ENCODE measurements at regions not wholly inside any gene's neighbourhood (a gene's known extent, or its start where the extent isn't known, plus 50 kb on each side); places are given as distances from the start of the nearest gene placed in this dataset.

DNA sequence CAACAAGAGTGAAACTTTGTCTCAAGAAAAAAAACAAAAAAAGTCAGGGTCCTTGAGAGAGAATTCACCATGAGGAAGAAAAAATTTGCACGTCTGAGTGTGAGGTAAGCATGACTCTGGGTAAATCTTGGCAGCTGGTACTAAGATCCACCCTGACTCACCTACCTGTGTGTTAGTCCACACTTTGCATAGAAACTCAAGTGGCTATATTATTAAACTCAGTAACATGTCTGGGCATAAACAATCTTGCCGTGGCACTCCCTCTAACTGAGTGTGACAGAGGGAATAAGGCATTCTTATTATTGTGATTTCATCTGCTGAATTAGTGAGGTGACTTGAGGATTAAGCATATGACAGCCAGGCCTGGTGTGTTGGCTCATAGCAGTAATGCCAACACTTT is 259.4 kb upstream of the VLDLR start:
- POLR2A ChIA-PET, result no interaction called here

More for the DNA sequence above, 259.4 kb upstream of the VLDLR start:
- no peak overlapping the region for H3K4me2 ChIP-seq (ENCODE audit: insufficient read depth, low read length)
- no peaks in the 10 kb centered on the region for H4K20me1 ChIP-seq (replicated peaks; ENCODE audit: control insufficient read depth, extremely low read depth, insufficient read depth, low read length)
- H3K4me1 ChIP-seq (ENCODE audit: control insufficient read depth, extremely low read depth, insufficient read depth, low read length), result no peaks in the 10 kb centered on the region
- DNase-seq (ENCODE audit: low read depth, low spot score) (no peak), FAIRE-seq (no peak)
- H3K9me3 ChIP-seq (replicated peaks; ENCODE audit: control insufficient read depth, insufficient read depth, low read length), result no peaks in the 10 kb centered on the region
- dilution Hi-C loops (cut with MboI; ENCODE audit: extremely low pct_ligation_motif_present, low sequenced_read_pairs) (no loop called here), intact Hi-C loops (cut with micrococcal nuclease) (no loop called here)
- no peaks in the 10 kb centered on the region for H3K36me3 ChIP-seq (ENCODE audit: control insufficient read depth in 2 of 2, extremely low read depth in 1 of 2, insufficient read depth in 2 of 2, low read length in 2 of 2)
- H3K27ac ChIP-seq (ENCODE audit: insufficient read depth, low read depth, low read length), result no peak overlapping the region
- CTCF ChIA-PET, result no interaction called here
- H3K4me3 ChIP-seq (replicated peaks in 1 of 3; ENCODE audit: insufficient read depth in 1 of 3, low read depth in 1 of 3, low read length in 3 of 3), result no peak overlapping the region
- BruUV-seq (replicated peaks), result no TSS peak
- H3K9ac ChIP-seq (replicated peaks; ENCODE audit: extremely low read depth, insufficient read depth, low read length), result no peak overlapping the region
- TF ChIP-seq FOS (IDR thresholded peaks at IDR 0.05; ENCODE audit: borderline replicate concordance, insufficient read depth, low read length), result no peak
- TF ChIP-seq EZH2 (IDR thresholded peaks at IDR 0.05; ENCODE audit: borderline replicate concordance, low read depth, low read length, severe bottlenecking), result no peak
- no peak for TF ChIP-seq POLR2AphosphoS5 (IDR thresholded peaks at IDR 0.05; ENCODE audit: insufficient read depth, low read depth, low read length)
- TF ChIP-seq, protein P1, sequence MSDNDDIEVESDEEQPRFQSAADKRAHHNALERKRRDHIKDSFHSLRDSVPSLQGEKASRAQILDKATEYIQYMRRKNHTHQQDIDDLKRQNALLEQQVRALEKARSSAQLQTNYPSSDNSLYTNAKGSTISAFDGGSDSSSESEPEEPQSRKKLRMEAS (IDR thresholded peaks at IDR 0.05; ENCODE audit: insufficient read depth, insufficient read length), result no peak
- no peak for TF ChIP-seq GATA2 (IDR thresholded peaks at IDR 0.05; ENCODE audit: insufficient read depth, insufficient read length, low read depth, low read length)
- TF ChIP-seq, protein P2, sequence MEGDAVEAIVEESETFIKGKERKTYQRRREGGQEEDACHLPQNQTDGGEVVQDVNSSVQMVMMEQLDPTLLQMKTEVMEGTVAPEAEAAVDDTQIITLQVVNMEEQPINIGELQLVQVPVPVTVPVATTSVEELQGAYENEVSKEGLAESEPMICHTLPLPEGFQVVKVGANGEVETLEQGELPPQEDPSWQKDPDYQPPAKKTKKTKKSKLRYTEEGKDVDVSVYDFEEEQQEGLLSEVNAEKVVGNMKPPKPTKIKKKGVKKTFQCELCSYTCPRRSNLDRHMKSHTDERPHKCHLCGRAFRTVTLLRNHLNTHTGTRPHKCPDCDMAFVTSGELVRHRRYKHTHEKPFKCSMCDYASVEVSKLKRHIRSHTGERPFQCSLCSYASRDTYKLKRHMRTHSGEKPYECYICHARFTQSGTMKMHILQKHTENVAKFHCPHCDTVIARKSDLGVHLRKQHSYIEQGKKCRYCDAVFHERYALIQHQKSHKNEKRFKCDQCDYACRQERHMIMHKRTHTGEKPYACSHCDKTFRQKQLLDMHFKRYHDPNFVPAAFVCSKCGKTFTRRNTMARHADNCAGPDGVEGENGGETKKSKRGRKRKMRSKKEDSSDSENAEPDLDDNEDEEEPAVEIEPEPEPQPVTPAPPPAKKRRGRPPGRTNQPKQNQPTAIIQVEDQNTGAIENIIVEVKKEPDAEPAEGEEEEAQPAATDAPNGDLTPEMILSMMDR (IDR thresholded peaks at IDR 0.05; ENCODE audit: extremely low read depth in 1 of 2, insufficient read depth in 1 of 2, low read depth in 1 of 2, low read length in 2 of 2), result no peak
- TF ChIP-seq MYC (IDR thresholded peaks at IDR 0.05; ENCODE audit: low read depth, low read length), result no peak
- TF ChIP-seq POLR2A (IDR thresholded peaks at IDR 0.05; ENCODE audit: low read depth, low read length), result no peak
- no peak for TF ChIP-seq JUN (IDR thresholded peaks at IDR 0.05; ENCODE audit: borderline replicate concordance, insufficient read depth, insufficient read length, low read depth)
- no peaks in the 10 kb centered on the region for H3K27me3 ChIP-seq (ENCODE audit: control insufficient read depth in 2 of 2, insufficient read depth in 2 of 2, low read length in 2 of 2)
- H3K9me1 ChIP-seq (replicated peaks; ENCODE audit: control insufficient read depth, extremely low read depth, insufficient read depth, low read length), result no peaks in the 10 kb centered on the region
- no peaks in the 10 kb centered on the region for H3K79me2 ChIP-seq (ENCODE audit: control insufficient read depth, insufficient read depth, low read length)
- no peak overlapping the region for H2AFZ ChIP-seq (ENCODE audit: low read depth, low read length)
